ENCODE measurements at regions not wholly inside any gene's neighbourhood (a gene's known extent, or its start where the extent isn't known, plus 50 kb on each side); places are given as distances from the start of the nearest gene placed in this dataset.
"Not testable (repeated sequence)": the region's sequence is repeated elsewhere in the genome, so short reads cannot be mapped to it uniquely, and the experiment has no call there.

DNA sequence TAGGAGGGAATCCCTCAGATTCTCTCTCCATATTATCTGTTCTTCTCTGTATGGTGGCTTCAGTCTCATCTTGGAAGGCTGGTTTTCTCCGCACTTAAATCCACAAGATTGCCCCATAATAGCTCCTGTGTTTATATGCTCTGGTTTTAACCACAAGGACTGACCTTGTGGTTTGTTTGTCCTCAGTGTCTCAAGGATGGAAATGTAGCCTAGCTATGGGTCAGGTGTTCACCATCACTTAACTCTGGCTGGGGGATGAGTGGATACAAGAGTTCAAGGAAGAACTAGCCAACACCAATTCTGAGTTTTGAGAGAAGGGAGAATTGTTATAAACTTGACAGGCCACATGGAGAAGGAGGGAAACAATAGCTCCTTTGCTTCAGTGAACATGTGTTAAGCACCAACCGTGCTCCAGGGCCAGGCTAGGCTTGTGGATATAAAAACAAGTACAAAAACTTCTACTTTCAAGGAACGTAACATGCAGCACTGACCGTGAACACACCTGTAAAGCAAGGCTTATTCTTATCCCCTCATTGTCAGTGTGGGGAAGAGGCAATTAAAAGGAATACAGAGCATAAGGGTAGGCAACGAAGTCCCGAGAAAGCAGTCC is 75.6 kb upstream of the VLDLR start:
- TF ChIP-seq, protein P1, sequence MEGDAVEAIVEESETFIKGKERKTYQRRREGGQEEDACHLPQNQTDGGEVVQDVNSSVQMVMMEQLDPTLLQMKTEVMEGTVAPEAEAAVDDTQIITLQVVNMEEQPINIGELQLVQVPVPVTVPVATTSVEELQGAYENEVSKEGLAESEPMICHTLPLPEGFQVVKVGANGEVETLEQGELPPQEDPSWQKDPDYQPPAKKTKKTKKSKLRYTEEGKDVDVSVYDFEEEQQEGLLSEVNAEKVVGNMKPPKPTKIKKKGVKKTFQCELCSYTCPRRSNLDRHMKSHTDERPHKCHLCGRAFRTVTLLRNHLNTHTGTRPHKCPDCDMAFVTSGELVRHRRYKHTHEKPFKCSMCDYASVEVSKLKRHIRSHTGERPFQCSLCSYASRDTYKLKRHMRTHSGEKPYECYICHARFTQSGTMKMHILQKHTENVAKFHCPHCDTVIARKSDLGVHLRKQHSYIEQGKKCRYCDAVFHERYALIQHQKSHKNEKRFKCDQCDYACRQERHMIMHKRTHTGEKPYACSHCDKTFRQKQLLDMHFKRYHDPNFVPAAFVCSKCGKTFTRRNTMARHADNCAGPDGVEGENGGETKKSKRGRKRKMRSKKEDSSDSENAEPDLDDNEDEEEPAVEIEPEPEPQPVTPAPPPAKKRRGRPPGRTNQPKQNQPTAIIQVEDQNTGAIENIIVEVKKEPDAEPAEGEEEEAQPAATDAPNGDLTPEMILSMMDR (IDR thresholded peaks at IDR 0.05; ENCODE audit: borderline replicate concordance, insufficient read depth, low read depth, low read length) = no peak
- no peak overlapping the region for H3K4me3 ChIP-seq (ENCODE audit: low read depth, low read length)

DNA sequence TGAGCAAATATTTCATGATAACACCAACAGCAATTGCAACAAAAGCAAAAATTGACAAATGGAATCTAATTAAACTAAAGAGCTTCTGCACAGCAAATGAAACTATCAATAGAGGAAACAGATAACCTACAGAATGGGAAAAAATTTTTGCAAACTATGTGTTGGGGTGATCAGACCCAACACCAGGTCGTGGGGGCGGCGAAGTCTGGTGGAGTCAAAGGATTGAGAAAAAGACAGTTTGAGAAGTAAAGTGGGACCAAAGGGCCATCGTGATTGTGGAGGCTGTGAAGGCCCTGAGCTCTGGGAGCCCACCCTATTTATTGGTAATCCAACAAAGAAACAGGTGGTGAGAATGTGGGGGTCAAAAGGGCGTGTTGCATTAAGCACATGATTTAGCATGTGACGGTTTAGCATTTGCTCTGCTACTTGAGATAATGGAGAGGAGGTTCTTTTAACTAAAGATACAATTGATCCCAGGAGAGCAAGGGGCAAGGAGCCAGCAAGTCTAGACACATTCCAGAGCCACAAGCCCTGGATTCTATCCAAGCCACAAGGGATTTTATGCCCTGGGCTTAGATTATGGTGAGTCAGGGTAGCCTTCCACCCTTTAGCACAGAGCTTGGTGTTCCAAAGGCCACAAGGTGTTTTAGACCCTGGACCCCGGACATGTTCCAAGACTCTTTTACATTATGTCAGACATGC is 65.5 kb upstream of the VLDLR start:
- not testable (repeated sequence) for H3K4me3 ChIP-seq (ENCODE audit: low read depth, low read length)

DNA sequence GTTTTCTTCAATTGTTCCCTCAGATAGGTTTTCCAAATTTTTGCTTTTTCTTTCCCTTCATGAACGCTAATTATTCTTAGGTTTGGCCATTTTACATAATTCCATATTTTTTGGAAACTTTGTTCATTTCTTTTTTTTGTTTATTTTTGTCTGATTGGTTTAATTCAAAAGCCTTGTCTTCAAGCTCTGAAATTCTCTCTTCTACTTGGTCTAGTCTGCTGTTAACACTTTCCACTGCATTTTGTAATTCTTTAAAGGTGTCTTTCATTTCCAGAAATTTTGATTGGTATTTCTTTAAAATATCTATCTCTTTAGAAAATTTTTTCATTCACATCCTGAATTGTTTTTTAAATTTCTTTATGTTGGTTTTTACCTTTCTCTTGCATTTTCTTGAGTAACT is 63.9 kb upstream of the VLDLR start:
- H3K4me3 ChIP-seq (ENCODE audit: low read depth, low read length) = no peak overlapping the region
- TF ChIP-seq, protein P1 (IDR thresholded peaks at IDR 0.05; ENCODE audit: borderline replicate concordance, insufficient read depth, low read depth, low read length) = no peak

DNA sequence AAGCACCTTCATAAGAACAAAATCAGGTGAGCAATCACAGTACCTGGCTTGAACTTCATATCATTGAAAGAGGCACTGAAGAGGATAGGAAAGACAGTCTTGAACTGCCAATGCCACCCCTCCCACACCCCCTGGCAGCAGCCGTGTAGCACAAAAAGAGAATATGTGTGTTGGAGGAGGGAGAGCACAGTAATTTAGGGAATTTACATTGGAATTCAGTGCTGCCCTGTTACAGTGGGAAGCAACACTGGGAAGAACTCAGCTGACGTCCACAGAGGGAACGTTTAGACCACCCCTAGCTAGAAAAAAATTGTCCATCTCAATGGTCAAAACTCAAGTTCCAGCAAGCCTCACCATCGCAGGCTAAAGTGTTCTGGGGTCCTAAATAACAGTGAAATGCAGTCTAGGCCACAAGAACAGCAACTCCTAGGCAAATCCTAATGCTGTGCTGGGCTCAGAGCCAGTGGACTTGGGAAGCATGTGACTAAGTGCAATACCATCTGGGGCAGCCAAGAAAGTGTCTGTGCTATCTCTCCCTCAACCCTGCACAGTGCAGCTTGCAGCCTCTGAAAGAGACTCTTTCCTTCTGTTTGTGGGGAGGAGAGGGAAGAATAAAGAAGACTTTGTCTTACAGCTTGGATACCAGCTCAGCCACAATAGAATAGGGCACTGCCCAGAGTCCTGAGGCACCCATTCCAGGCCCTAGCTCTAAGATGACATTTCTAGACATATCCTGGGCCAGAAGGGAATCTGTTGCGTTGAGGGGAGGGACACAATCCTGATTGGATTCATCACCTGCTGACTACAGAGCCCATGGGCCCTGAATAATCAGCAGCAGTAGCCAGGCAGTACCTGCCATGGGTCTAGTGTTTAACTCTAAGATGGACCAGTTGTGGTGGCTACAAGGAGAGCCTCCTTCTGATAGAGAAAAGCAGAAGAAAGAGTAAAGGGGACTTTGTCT is 62.1 kb upstream of the VLDLR start:
- H3K4me3 ChIP-seq (ENCODE audit: low read depth, low read length) = no peak overlapping the region
- TF ChIP-seq, protein P1 (IDR thresholded peaks at IDR 0.05; ENCODE audit: borderline replicate concordance, insufficient read depth, low read depth, low read length) = no peak

DNA sequence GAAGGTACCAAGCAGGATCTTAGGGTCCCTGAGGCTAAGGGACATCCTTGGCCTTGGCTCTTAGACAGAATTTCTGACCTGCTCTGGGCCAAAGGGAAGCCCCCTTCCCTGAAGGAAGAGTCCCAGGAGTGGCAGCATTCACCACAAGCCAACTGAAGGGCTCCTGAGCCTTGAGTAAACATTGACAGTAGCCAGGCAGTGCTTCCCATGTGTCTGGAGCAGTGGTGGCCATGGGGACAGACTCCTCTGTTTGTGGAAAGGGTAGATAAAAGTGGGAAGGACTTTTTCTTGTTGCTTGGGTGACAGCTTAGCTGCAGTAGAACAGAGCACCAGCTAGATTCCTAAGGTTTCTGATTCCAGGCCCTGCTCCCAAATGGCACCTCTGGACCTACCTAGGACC is 61.4 kb upstream of the VLDLR start:
- TF ChIP-seq, protein P1 (IDR thresholded peaks at IDR 0.05; ENCODE audit: borderline replicate concordance, insufficient read depth, low read depth, low read length) = no peak
- no peak overlapping the region for H3K4me3 ChIP-seq (ENCODE audit: low read depth, low read length)

DNA sequence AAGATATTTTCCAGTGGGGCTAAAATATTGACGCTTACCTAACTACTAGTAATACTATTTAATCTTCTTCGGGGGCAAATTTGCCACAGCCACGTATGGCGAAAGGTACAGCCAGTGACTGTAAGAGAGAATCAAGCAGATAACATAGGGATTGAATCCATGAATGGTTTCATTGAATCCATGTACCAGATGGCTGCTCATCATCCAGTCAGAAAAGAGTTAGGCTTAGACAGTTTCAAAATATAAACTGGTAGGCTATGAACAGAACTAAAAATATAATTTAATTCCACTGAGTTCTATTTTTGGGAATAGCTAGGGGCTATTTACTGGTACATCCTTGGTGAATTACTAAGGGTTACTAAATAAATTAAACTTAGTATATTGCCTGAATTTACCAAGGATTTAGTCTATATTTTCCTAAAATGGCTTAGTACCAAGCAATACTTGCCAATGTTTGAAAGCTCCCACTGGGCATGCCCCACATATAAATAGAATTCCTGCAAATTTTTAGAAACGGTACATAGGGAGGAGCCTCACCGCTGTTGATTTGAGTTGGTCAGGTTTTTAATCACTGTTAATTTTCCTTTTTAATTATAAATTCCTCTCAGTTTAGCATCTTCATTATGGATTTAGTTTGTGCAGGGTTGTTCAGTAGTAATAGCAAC is 55.8 kb upstream of the VLDLR start:
- H3K4me3 ChIP-seq (ENCODE audit: low read depth, low read length) = no peak overlapping the region
- TF ChIP-seq, protein P1 (IDR thresholded peaks at IDR 0.05; ENCODE audit: borderline replicate concordance, insufficient read depth, low read depth, low read length) = no peak

DNA sequence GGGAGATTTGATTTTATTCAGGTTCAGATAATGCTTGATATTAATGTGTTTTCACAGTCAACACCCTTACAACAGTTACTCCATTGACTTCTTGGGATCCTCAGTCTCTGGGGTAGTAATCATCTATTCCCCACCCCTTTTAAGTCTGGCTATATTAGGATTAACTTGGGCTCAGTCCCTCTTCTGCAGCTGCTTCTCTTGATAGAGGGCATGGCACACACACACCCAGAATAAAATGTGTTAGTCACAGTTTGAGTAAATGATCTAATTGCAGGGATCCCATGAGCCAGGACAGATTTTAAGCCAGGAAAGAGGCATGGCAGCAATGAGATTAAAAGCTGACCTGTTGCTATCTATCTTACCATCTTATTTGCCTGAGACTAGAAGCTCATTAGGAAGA is 53.7 kb upstream of the VLDLR start:
- TF ChIP-seq, protein P1 (IDR thresholded peaks at IDR 0.05; ENCODE audit: borderline replicate concordance, insufficient read depth, low read depth, low read length) = no peak

More for the DNA sequence above, 53.7 kb upstream of the VLDLR start:
- H3K4me3 ChIP-seq (ENCODE audit: low read depth, low read length) = no peak overlapping the region
